NB4 (cell line): ENCODE measurements at regions not wholly inside any gene's neighbourhood (a gene's known extent, or its start where the extent isn't known, plus 50 kb on each side); places are given as distances from the start of the nearest gene placed in this dataset.

ENCODE experiments used
- DNase-seq: peaks from one replicate; pipeline ENCODE4 v3.0.0; 2010; ENCODE audit warnings: low read depth
- H3K4me3 ChIP-seq: one replicate; pipeline ENCODE4 v1.5.1; 2011; ENCODE audit warnings: mild to moderate bottlenecking, low read depth, low read length, moderate library complexity
- CTCF ChIP-seq: IDR thresholded peaks from one replicate; pipeline ENCODE4 v1.5.1; 2012; ENCODE audit warnings: low read depth, low read length
- MAX ChIP-seq: IDR thresholded peaks from 2 replicates; pipeline ENCODE4 v1.6.1; 2011; ENCODE audit warnings: low read depth, low read length
- MYC ChIP-seq: IDR thresholded peaks from 2 replicates; pipeline ENCODE4 v1.6.1; 2011; ENCODE audit warnings: low read depth, low read length
- POLR2A ChIP-seq: IDR thresholded peaks from 2 replicates; pipeline ENCODE4 v1.6.1; 2011; ENCODE audit warnings: mild to moderate bottlenecking; ENCODE audit not compliant: insufficient read length; ENCODE audit errors: extremely low read depth

- no peak overlapping the region for H3K4me3 ChIP-seq
- TF ChIP-seq MAX (no peak), POLR2A (no peak), CTCF (no peak), MYC (no peak)
- no peak for DNase-seq
These were observed 230.7 kb downstream of the TXNL1 start for GRCh38 chr18:56407646-56408180.

- DNase-seq, result no peak
- H3K4me3 ChIP-seq, result no peak overlapping the region
- TF ChIP-seq MYC, result no peak
- no peak for TF ChIP-seq MAX
- no peak for TF ChIP-seq CTCF
- no peak for TF ChIP-seq POLR2A
These were observed 235.4 kb downstream of the TXNL1 start for GRCh38 chr18:56402872-56403516.

GRCh38 chr18:56393870-56394269 is 244.5 kb downstream of the TXNL1 start:
- no peak for DNase-seq
- H3K4me3 ChIP-seq, result no peak overlapping the region
- no peak for TF ChIP-seq CTCF
- no peak for TF ChIP-seq POLR2A
- no peak for TF ChIP-seq MYC
- no peak for TF ChIP-seq MAX

- no peak for TF ChIP-seq MYC
- no peak for TF ChIP-seq CTCF
- TF ChIP-seq MAX, result no peak
- TF ChIP-seq POLR2A, result no peak
- DNase-seq, result no peak
- H3K4me3 ChIP-seq, result no peak overlapping the region
These were observed 246.3 kb downstream of the TXNL1 start for GRCh38 chr18:56391931-56392590.

- no peak overlapping the region for H3K4me3 ChIP-seq
- TF ChIP-seq MAX (no peak), MYC (no peak), POLR2A (no peak), CTCF (no peak)
- no peak for DNase-seq
These were observed 247.8 kb downstream of the TXNL1 start for GRCh38 chr18:56390626-56391025.
